GM12878 (cell line): ENCODE measurements at regions not wholly inside any gene's neighbourhood (a gene's known extent, or its start where the extent isn't known, plus 50 kb on each side); places are given as distances from the start of the nearest gene placed in this dataset.

ENCODE experiments used
- ATAC-seq: fragments of 200-7000 bp; cut with Tn5 transposase; 3 replicates; pipeline ENCODE4 v1.9.1; 2020; ENCODE audit warnings: mild to moderate bottlenecking, moderate library complexity
- BruUV-seq: library from RNA; stranded (reverse); fragments of 400-500 nt; replicated peaks from 2 replicates; lab custom pipeline; 2021; lab: Mats Ljungman, UMichigan
- CTCF ChIA-PET: fragments of 300-600 bp; sonication (Branson Sonifier 250); formaldehyde crosslinking; extraction: SDS; loops from one replicate; lab custom pipeline; 2021; ENCODE audit warnings: inconsistent platforms; lab: Yijun Ruan, JAX
- POLR2A ChIA-PET: fragments of 350-600 bp; formaldehyde crosslinking; extraction: SDS; loops from one replicate; lab custom pipeline; 2021; ENCODE audit warnings: inconsistent platforms; lab: Charles Lee
- RAD21 ChIA-PET: fragments of 300-600 bp; sonication (Branson Sonifier 250); formaldehyde crosslinking; loops from one replicate; lab custom pipeline; 2023; ENCODE audit warnings: antibody characterized with exemption; ENCODE audit not compliant: unreplicated experiment; lab: Charles Lee
- SMC1A ChIA-PET: fragments of 300-600 bp; sonication (Branson Sonifier 250); formaldehyde crosslinking; loops from one replicate; lab custom pipeline; 2023; ENCODE audit not compliant: unreplicated experiment, uncharacterized antibody; lab: Charles Lee
- DNase-seq: peaks from one replicate; pipeline ENCODE4 v3.0.0-alpha.2; 2011; ENCODE audit warnings: low read depth, low spot score
- FAIRE-seq: peaks from 3 replicates; lab custom pipeline; 2011; peaks lifted over from hg19 to GRCh38; lab: Jason Lieb, UNC
- H2AFZ ChIP-seq: 2 replicates; pipeline ENCODE4 v1.6.0; 2011; ENCODE audit warnings: low read depth, low read length, control low read depth; ENCODE audit not compliant: control insufficient read depth
- H3K27ac ChIP-seq: 2 replicates; pipeline ENCODE4 v1.5.1; 2011; ENCODE audit warnings: control low read depth; ENCODE audit not compliant: control insufficient read depth, insufficient read depth
- H3K27me3 ChIP-seq, 2 experiments: replicated peaks in 1 of 2; 2 replicates each; pipeline versions ENCODE4 v1.6.0 to v1.6.1; 2011; ENCODE audit warnings: low read length in 1 of 2; ENCODE audit not compliant: control insufficient read depth in 2 of 2, insufficient read depth in 2 of 2
- H3K36me3 ChIP-seq, 2 experiments: 2 replicates each; pipeline ENCODE4 v1.5.1; 2011; ENCODE audit warnings: low read length in 1 of 2; ENCODE audit not compliant: control insufficient read depth in 2 of 2, insufficient read depth in 2 of 2
- H3K4me1 ChIP-seq: 2 replicates; pipeline ENCODE4 v1.6.1; 2011; ENCODE audit warnings: mild to moderate bottlenecking, low read length, moderate library complexity, mixed read lengths; ENCODE audit not compliant: control insufficient read depth, insufficient read depth
- H3K4me2 ChIP-seq: 2 replicates; pipeline ENCODE4 v1.6.0; 2011; ENCODE audit warnings: control low read depth; ENCODE audit not compliant: control insufficient read depth, insufficient read depth
- H3K4me3 ChIP-seq: fragments of 200-600 bp; sonication (generic); 2 replicates; pipeline ENCODE4 v1.5.1; 2016
- H3K79me2 ChIP-seq: 2 replicates; pipeline ENCODE4 v1.6.0; 2011; ENCODE audit warnings: low read length; ENCODE audit not compliant: control insufficient read depth, insufficient read depth
- H3K9ac ChIP-seq: 2 replicates; pipeline ENCODE4 v1.8.0; 2011; ENCODE audit warnings: low read length, control low read depth, mixed read lengths; ENCODE audit not compliant: control insufficient read depth, insufficient read depth
- H3K9me3 ChIP-seq: replicated peaks from 3 replicates; pipeline ENCODE4 v1.5.1; 2011; ENCODE audit warnings: mild to moderate bottlenecking, low read length; ENCODE audit not compliant: control insufficient read depth, insufficient read depth
- H4K20me1 ChIP-seq: 2 replicates; pipeline ENCODE4 v1.6.0; 2011; ENCODE audit not compliant: control insufficient read depth, insufficient read depth
- ATF7 ChIP-seq: fragments of 450-650 bp; IDR thresholded peaks from 2 replicates; pipeline ENCODE4 v1.6.1; 2016; ENCODE audit warnings: low read depth, mild to moderate bottlenecking
- BACH1 ChIP-seq: fragments of 450-650 bp; IDR thresholded peaks from 2 replicates; pipeline ENCODE4 v1.6.1; 2017; ENCODE audit warnings: mild to moderate bottlenecking, borderline replicate concordance
- EED ChIP-seq: sonication (generic); IDR thresholded peaks from 2 replicates; pipeline ENCODE4 v1.6.1; 2016; ENCODE audit warnings: antibody characterized with exemption, low read depth
- GABPA ChIP-seq: IDR thresholded peaks from 2 replicates; pipeline ENCODE4 v1.6.1; 2014; ENCODE audit warnings: antibody characterized with exemption, low read depth, mild to moderate bottlenecking, inconsistent platforms
- MYC ChIP-seq: IDR thresholded peaks from 2 replicates; pipeline ENCODE4 v1.6.1; 2011; ENCODE audit warnings: mild to moderate bottlenecking, low read length, moderate library complexity, inconsistent platforms; ENCODE audit not compliant: insufficient read depth, insufficient replicate concordance, insufficient read length, severe bottlenecking
- NFIC ChIP-seq: IDR thresholded peaks from 2 replicates; pipeline ENCODE4 v1.6.1; 2012; ENCODE audit warnings: low read depth, mild to moderate bottlenecking, inconsistent platforms, low read length, moderate library complexity
- NFXL1 ChIP-seq: fragments of 450-650 bp; IDR thresholded peaks from 2 replicates; pipeline ENCODE4 v1.6.1; 2017; ENCODE audit warnings: antibody characterized with exemption, mild to moderate bottlenecking, borderline replicate concordance
- RB1 ChIP-seq: fragments of 450-650 bp; formaldehyde crosslinking; IDR thresholded peaks from 2 replicates; pipeline ENCODE4 v1.6.1; 2017; ENCODE audit warnings: mild to moderate bottlenecking, borderline replicate concordance
- RFX5 ChIP-seq: IDR thresholded peaks from 2 replicates; pipeline ENCODE4 v1.6.1; 2011; ENCODE audit warnings: low read depth, low read length, improper control_type of control experiment
- SMAD1 ChIP-seq: fragments of 450-650 bp; IDR thresholded peaks from 2 replicates; pipeline ENCODE4 v1.6.1; 2018; ENCODE audit warnings: mild to moderate bottlenecking, low read depth; ENCODE audit not compliant: partially characterized antibody
- SMC3 ChIP-seq: IDR thresholded peaks from 2 replicates; pipeline ENCODE4 v1.6.1; 2011; ENCODE audit warnings: low read length, improper control_type of control experiment, borderline replicate concordance
- SPI1 ChIP-seq: IDR thresholded peaks from 2 replicates; pipeline ENCODE4 v1.6.1; 2011; ENCODE audit warnings: low read depth, mild to moderate bottlenecking, low read length, moderate library complexity, borderline replicate concordance; ENCODE audit not compliant: insufficient read depth
- STAT1 ChIP-seq: fragments of 450-650 bp; conservative IDR thresholded peaks from 2 replicates; pipeline ENCODE4 v1.6.1; 2014; ENCODE audit warnings: antibody characterized with exemption, mild to moderate bottlenecking
- WGBS: methylation state at CpG from one replicate; pipeline ENCODE4 v1.1.6; 2016; ENCODE audit warnings: low lambda C conversion rate; ENCODE audit not compliant: insufficient replicate concordance, insufficient coverage; ENCODE audit errors: missing lambda C conversion rate; 5-methylcytosine and 5-hydroxymethylcytosine counted together
- in situ Hi-C: fragments of 300-500 bp; cut with MboI; formaldehyde crosslinking; loops from 9 replicates; pipeline ENCODE4 v1.14.3; 2018; ENCODE audit warnings: mixed read lengths
- intact Hi-C: fragments of 100-400 bp; cut with micrococcal nuclease; formaldehyde crosslinking; loops from one replicate; pipeline ENCODE4 v1.14.2; 2022; ENCODE audit not compliant: unreplicated experiment
- TF ChIP-seq, protein P1 (sequence below): IDR thresholded peaks from 2 replicates; pipeline ENCODE4 v1.6.1; 2012; ENCODE audit warnings: mild to moderate bottlenecking, low read depth, low read length

DNA sequence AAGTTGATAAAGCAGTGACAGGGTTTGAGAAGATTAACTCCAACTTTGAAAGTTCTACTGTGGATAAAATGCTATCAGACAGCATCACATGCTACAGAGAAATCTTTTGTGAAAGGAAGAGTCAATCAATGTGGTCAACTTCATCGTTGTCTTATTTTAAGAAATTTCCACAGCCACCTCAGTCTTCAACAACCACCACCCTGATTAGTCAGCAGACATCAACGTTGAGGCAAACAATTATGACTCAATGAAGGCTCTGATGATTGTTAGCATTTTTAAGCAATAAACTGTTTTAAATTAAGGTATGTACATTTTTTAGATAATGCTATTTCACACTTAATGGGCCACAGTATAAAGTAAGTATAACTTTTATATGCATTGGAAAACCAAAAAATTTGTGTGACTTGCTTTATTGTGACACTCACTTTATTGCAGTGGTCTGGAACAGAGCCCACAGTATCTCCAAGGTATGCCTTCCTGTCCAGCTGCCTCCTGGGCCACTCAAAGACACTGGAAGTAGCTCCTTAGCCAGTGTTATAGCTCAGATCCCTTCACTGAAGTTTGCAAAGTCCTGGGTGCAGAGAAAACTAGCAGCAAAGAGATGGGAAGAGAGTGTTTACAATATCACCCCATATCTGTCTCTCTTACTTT is 293.1 kb downstream of the ARHGAP12 start:
- ChIA-PET SMC1A (no interaction called here), RAD21 (no interaction called here), CTCF (no interaction called here), POLR2A (no interaction called here)
- Histone ChIP-seq H3K36me3 (no peaks in the 10 kb centered on the region), H3K4me2 (no peak overlapping the region), H3K27me3 (no peaks in the 10 kb centered on the region), H3K79me2 (no peaks in the 10 kb centered on the region), H3K9me3 (no peaks in the 10 kb centered on the region; the same call in 1 of the 3 replicates), H3K9ac (no peak overlapping the region), H3K27ac (no peak overlapping the region), H3K4me1 (no peaks in the 10 kb centered on the region; the same call in 1 of the 2 replicates), H2AFZ (no peak overlapping the region), H4K20me1 (no peaks in the 10 kb centered on the region), H3K4me3 (no peak overlapping the region)
- TF ChIP-seq RB1, result no peak
- no peak for TF ChIP-seq RFX5
- in situ Hi-C loops (no loop called here), intact Hi-C loops (no loop called here)
- FAIRE-seq (no peak), DNase-seq (no peak), ATAC-seq (no peak)
- WGBS, result 0% methylated on average over 2 of the region's 2 CpGs
- no TSS peak for BruUV-seq

DNA sequence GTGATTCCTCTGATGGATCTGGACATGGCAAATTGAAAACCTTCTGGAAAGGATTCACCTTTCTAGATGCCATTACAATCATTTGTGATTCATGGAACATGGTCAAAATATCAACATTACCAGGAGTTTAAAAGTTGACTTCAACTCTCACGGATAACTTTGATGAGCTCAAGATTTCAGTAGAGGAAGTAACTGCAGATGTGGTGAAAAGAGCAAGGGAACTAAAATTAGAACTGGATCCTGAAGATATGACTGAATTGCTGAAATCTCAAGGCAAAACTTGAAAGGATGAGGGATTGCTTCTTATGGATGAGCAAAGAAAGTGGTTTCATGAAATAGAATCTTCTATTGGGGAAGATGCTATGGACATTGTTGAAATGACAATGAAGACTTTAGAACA is 293.6 kb downstream of the ARHGAP12 start:
- ATAC-seq (no peak), DNase-seq (no peak), FAIRE-seq (no peak)
- no peak overlapping the region for H3K27ac ChIP-seq
- intact Hi-C loops, result no loop called here
- CTCF ChIA-PET, result interaction anchor here (0.7 kb wide), 1 partner anchor 169 kb away, joined by 3 read pairs; no protein-coding TSS in a partner anchor
- H3K4me1 ChIP-seq, result no peaks in the 10 kb centered on the region; the same call in 1 of the 2 replicates
- RAD21 ChIA-PET, result no interaction called here
- no peak overlapping the region for H3K9ac ChIP-seq
- in situ Hi-C loops, result no loop called here
- 5% methylated on average over 1 of the region's 1 CpG for WGBS
- SMC1A ChIA-PET, result no interaction called here
- H3K4me3 ChIP-seq, result no peak overlapping the region
- no peak overlapping the region for H3K4me2 ChIP-seq
- no peaks in the 10 kb centered on the region for H3K79me2 ChIP-seq
- no peaks in the 10 kb centered on the region; the same call in 1 of the 3 replicates for H3K9me3 ChIP-seq
- H4K20me1 ChIP-seq, result no peaks in the 10 kb centered on the region
- BruUV-seq, result no TSS peak
- H3K36me3 ChIP-seq, result no peaks in the 10 kb centered on the region
- POLR2A ChIA-PET, result no interaction called here
- H2AFZ ChIP-seq, result no peak overlapping the region
- no peaks in the 10 kb centered on the region for H3K27me3 ChIP-seq
- TF ChIP-seq ATF7, result no peak
- no peak for TF ChIP-seq NFXL1
- TF ChIP-seq GABPA, result no peak
- no peak for TF ChIP-seq BACH1
- no peak for TF ChIP-seq EED
- TF ChIP-seq STAT1, result no peak
- TF ChIP-seq SPI1, result no peak
- TF ChIP-seq, protein P1, sequence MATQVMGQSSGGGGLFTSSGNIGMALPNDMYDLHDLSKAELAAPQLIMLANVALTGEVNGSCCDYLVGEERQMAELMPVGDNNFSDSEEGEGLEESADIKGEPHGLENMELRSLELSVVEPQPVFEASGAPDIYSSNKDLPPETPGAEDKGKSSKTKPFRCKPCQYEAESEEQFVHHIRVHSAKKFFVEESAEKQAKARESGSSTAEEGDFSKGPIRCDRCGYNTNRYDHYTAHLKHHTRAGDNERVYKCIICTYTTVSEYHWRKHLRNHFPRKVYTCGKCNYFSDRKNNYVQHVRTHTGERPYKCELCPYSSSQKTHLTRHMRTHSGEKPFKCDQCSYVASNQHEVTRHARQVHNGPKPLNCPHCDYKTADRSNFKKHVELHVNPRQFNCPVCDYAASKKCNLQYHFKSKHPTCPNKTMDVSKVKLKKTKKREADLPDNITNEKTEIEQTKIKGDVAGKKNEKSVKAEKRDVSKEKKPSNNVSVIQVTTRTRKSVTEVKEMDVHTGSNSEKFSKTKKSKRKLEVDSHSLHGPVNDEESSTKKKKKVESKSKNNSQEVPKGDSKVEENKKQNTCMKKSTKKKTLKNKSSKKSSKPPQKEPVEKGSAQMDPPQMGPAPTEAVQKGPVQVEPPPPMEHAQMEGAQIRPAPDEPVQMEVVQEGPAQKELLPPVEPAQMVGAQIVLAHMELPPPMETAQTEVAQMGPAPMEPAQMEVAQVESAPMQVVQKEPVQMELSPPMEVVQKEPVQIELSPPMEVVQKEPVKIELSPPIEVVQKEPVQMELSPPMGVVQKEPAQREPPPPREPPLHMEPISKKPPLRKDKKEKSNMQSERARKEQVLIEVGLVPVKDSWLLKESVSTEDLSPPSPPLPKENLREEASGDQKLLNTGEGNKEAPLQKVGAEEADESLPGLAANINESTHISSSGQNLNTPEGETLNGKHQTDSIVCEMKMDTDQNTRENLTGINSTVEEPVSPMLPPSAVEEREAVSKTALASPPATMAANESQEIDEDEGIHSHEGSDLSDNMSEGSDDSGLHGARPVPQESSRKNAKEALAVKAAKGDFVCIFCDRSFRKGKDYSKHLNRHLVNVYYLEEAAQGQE, result no peak
- TF ChIP-seq NFIC, result no peak
- no peak for TF ChIP-seq SMAD1
- TF ChIP-seq SMC3, result no peak
- TF ChIP-seq MYC, result no peak
